IPS-NIHi7 (cell line): ENCODE measurements at regions not wholly inside any gene's neighbourhood (a gene's known extent, or its start where the extent isn't known, plus 50 kb on each side); places are given as distances from the start of the nearest gene placed in this dataset.

Experiments
- DNase-seq: peaks from one replicate; pipeline ENCODE4 v3.0.0; 2012; ENCODE audit warnings: mixed read lengths; ENCODE audit errors: extremely low spot score

- no peak for DNase-seq
These were observed 326.6 kb downstream of the GPAT3 start for GRCh38 chr4:83862471-83862870.

DNA sequence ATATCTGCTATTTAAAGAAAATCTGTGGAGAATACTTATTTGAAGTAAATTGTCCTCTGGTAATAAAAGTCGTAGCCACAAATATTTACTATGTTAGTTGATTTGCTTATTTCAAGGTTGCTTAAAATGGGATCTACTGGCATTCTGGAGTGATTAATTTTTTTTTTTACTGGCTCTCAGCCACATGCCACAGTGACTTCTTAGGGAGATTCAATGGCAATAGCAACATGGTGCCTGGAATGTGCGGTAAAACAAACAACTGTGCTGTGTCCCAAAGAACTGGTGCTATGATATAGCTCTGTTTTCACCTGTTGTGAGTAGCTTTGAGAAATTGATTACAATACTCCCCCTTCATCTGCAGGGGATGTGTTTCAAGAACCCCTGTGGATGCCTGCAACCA, 324.3 kb downstream of the GPAT3 start:
- no peak for DNase-seq

DNA sequence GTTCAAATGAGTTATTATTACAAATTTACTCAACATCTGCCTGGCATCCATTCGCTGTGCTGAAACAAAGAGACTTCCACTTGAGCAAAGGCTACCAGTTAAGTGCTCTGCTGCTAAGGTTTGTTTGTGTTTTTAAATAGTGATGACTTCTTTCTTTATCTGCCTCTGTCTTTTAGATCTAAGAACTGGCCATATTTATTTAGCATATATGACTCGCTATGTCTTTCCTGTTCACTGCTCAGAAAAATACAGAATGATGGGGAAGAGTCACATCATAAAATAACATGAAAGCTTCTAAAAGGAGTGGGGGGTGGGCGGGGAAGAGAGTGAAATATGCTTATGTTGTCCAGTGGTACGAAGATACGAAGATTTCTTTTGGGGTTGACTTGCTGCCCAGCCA, 322.2 kb downstream of the GPAT3 start:
- no peak for DNase-seq

DNA sequence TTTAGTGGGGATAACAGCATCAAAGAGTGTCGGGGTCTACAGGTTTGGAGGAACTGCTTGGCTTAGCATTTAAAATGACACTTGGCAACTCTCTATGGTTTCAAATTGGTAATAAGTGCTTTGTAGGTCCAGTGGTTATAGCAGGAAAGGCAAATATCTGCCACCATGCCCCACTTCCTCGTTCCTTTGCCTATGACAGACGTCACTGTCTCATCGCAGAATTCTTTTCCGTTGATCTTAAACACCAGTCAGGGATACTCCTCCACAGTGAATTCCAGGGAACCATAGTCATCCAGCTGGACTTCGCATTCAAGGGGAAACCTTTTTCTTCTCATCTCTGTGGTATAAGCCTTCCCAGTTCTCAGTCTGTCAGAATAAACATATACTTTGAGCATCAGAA, 319.1 kb downstream of the GPAT3 start:
- no peak for DNase-seq

DNA sequence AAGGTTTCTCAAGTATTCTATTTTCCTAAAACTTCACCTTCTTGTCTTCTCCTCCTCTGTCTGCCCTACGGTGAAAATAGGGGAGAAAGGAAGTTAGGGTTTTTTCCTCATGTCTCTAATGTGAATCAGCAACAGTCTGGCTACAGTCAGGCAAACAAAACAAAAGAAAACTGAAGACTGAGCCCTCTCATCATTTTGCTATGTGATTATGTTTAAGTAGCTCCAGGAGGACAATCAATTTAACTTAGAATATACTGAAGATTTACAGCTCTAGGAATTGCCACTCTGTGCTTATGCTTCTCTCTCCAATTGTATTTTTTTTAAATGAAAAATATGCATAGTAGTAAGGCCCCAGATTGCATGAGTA, 316.2 kb downstream of the GPAT3 start:
- no peak for DNase-seq

GRCh38 chr4:83851261-83852084, 315.6 kb downstream of the GPAT3 start:
- peak; percentile 43 for DNase-seq

DNA sequence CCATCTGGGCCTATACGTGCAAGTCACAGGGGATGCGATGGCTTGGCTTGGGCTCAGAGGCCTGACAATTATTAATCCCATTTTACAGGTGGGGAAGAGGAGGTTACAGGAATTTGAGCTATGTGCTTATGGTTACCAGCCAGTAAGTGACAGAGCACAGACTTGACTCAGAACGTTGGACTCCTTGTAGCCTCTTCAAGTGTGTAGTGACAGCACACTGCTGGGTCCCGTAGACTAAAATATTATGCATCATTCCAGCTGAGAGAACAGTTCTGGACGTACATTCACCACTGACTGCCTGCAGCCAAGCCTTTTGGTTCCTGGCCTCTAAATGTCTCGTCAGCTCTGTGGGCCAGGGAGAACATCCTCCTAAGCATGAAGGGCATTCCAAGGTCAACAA, 314.5 kb downstream of the GPAT3 start:
- no peak for DNase-seq

DNA sequence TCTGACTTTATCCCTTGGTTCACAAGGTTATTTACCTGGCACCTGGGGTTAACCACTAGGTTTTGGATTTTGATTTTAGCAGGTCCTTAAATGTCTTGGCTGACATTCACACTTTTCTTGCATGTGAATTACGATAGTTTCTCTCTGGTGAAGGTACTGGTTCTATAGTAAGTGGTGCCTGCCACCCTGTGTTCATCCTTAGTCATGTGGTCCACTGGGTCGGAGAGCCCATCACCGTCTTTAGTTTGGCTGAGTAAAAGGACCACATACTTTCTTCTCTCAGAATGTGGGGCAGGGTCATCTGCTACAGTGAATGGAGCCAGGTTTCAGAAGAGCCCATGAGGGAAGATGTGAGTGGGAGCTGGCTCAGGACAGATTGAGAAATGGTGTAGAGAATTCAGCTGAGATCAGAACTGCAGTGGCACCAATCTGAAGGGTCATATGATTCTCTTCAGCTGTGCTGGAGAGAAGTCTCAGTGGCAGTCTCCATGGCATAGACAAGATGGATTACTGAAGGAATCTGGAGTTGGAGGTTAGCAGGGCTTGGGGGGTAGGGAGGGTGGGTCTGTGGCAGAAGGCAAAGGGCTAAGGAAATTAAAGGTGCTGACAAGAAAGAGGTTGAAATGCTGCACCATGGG, 310.4 kb downstream of the GPAT3 start:
- DNase-seq: no peak

GRCh38 chr4:83839615-83840014, 303.7 kb downstream of the GPAT3 start:
- DNase-seq: no peak

DNA sequence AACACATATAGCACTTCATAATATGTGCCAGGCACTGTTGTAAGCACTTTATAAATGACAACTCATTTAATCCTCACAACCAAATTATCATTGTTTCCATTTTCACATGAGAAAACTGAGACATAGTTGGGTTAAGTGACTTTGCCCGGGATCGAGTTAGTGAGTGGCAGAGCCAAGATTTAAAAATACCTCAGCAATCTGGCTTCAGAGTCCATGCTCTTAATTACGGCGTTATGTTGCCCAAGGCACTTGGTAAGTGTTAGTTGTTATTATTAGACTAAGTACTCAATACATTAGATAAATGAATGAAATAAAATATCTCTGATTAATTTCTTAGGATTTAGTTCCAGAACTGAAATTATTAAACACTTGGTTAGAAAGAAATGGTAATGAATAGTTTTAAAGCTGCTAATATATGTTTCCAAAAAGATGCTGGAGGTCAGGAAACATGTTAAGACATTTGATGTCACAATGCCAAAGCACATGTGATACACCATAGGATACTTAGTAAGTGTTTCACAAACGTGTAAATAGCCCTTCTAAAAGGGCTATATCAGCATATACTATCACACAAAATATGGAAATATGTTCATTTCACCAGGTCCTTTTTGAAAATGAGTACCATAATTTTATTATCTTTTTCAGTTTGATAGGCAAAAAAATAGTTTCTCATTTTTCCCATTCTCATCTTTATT, 301.9 kb downstream of the GPAT3 start:
- no peak for DNase-seq

GRCh38 chr4:83833920-83834319, 298.0 kb downstream of the GPAT3 start:
- DNase-seq: no peak

GRCh38 chr4:83832110-83832825, 296.4 kb downstream of the GPAT3 start:
- DNase-seq: no peak

- no peak for DNase-seq
These were observed 295.7 kb downstream of the GPAT3 start for GRCh38 chr4:83831588-83831987.

DNA sequence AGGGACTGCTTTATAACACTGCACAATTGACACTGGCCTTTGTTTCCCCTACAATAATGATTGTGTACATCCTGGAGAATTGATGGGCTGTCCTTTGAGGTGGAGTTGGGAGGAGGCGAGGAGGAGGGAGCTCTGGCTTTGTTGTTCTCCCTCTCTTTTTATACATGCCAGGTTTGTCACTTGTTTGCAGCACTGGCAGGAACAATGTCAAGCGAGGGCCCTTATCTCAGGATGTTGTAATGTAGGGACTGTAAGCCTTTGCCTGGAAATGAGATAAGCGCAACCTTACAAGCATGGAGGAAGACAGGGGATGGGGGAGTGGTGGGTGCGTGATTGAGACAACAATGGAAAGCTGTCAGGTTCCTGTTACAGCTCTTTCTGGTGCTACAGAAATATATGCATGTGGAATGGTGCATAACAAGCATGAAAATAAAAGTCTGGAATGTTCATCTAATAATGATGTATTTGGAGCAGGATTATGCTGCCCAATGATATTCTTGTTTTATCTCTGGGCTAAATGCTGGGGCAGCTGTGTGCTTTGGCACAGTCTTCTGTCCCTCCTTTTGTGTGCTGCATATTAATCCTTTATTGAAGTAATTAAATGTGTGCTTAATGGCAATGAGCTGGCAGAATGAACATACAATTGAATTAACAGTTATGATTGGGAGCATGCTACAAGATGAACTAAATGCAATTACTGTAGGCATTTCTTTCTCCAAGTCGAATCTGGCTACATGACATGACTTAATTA, 294.4 kb downstream of the GPAT3 start:
- peak; percentile 14 for DNase-seq

DNA sequence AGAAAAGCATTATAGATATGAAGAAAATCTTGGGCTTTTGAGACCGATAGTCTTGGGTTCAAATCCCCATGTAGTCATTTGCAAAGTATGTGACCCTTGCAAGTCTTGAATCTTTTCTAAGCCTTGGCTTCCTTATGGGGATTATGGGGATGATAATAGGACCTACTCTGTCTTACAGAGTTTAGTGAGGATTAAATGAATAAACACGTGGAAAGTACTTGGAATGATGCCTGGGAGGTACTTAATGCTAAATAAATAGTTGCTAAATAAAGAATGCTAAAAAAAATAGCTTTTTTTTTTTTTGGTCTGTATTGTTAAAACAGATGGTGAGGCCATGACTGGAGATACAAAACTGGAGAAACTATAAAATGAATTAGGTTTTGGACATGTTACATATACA, 292.7 kb downstream of the GPAT3 start:
- DNase-seq: no peak

- DNase-seq: no peak
These were observed 285.6 kb downstream of the GPAT3 start for GRCh38 chr4:83821493-83821892.

GRCh38 chr4:83819582-83819981, 283.7 kb downstream of the GPAT3 start:
- no peak for DNase-seq

- no peak for DNase-seq
These were observed 274.5 kb downstream of the GPAT3 start for GRCh38 chr4:83810428-83810827.

GRCh38 chr4:83809581-83809980, 273.7 kb downstream of the GPAT3 start:
- no peak for DNase-seq

- no peak for DNase-seq
These were observed 257.6 kb downstream of the GPAT3 start for GRCh38 chr4:83793481-83793880.

GRCh38 chr4:83785891-83786290, 250.0 kb downstream of the GPAT3 start:
- DNase-seq: no peak

GRCh38 chr4:83783215-83783614, 247.3 kb downstream of the GPAT3 start:
- no peak for DNase-seq
